Fibroblast of skin of right quadriceps (primary cell): ENCODE measurements at regions not wholly inside any gene's neighbourhood (a gene's known extent, or its start where the extent isn't known, plus 50 kb on each side); places are given as distances from the start of the nearest gene placed in this dataset.
"Not testable (repeated sequence)": the region's sequence is repeated elsewhere in the genome, so short reads cannot be mapped to it uniquely, and the experiment has no call there.

Experiments used
- DNase-seq: peaks from one replicate; pipeline ENCODE4 v3.0.0-alpha.2; 2013

- no peak for DNase-seq
Observed at GRCh38 chr2:236909193-236909504, 176.5 kb upstream of the COPS8 start.

- DNase-seq: no peak
Observed at GRCh38 chr2:236909802-236910201, 175.9 kb upstream of the COPS8 start.

- DNase-seq: no peak
Observed at GRCh38 chr2:236910781-236911495, 174.8 kb upstream of the COPS8 start.

GRCh38 chr2:236912326-236913120 is 173.2 kb upstream of the COPS8 start:
- no peak for DNase-seq

- no peak for DNase-seq
Observed at GRCh38 chr2:236915186-236915585, 170.5 kb upstream of the COPS8 start.

- DNase-seq: no peak
Observed at GRCh38 chr2:236915726-236916125, 170.0 kb upstream of the COPS8 start.

GRCh38 chr2:236916181-236916580 is 169.5 kb upstream of the COPS8 start:
- no peak for DNase-seq

- no peak for DNase-seq
Observed at GRCh38 chr2:236916651-236917050, 169.0 kb upstream of the COPS8 start.

GRCh38 chr2:236917164-236917563 is 168.5 kb upstream of the COPS8 start:
- no peak for DNase-seq

- DNase-seq: no peak
Observed at GRCh38 chr2:236918545-236918944, 167.1 kb upstream of the COPS8 start.

- DNase-seq: peak; percentile 64
Observed at GRCh38 chr2:236919209-236919608, 166.5 kb upstream of the COPS8 start.

GRCh38 chr2:236919801-236920379 is 165.8 kb upstream of the COPS8 start:
- DNase-seq: not testable (repeated sequence)

- no peak for DNase-seq
Observed at GRCh38 chr2:236922061-236922460, 163.6 kb upstream of the COPS8 start.

GRCh38 chr2:236928380-236929037 is 157.2 kb upstream of the COPS8 start:
- DNase-seq: no peak

GRCh38 chr2:236932831-236933361 is 152.8 kb upstream of the COPS8 start:
- peak; percentile 30 for DNase-seq

GRCh38 chr2:236934166-236934565 is 151.5 kb upstream of the COPS8 start:
- no peak for DNase-seq

- no peak for DNase-seq
Observed at GRCh38 chr2:236934656-236935055, 151.0 kb upstream of the COPS8 start.

- DNase-seq: no peak
Observed at GRCh38 chr2:236935083-236935482, 150.6 kb upstream of the COPS8 start.

- no peak for DNase-seq
Observed at GRCh38 chr2:236935631-236936445, 149.9 kb upstream of the COPS8 start.

GRCh38 chr2:236936446-236936940 is 149.2 kb upstream of the COPS8 start:
- no peak for DNase-seq

- DNase-seq: no peak
Observed at GRCh38 chr2:236938126-236938525, 147.6 kb upstream of the COPS8 start.

GRCh38 chr2:236939271-236939670 is 146.4 kb upstream of the COPS8 start:
- DNase-seq: no peak
